Kidney tubule cell (primary cell): ENCODE measurements at regions not wholly inside any gene's neighbourhood (a gene's known extent, or its start where the extent isn't known, plus 50 kb on each side); places are given as distances from the start of the nearest gene placed in this dataset.
"Not testable (repeated sequence)": the region's sequence is repeated elsewhere in the genome, so short reads cannot be mapped to it uniquely, and the experiment has no call there.

Experiments
- DNase-seq: peaks from one replicate; pipeline ENCODE4 v3.0.0-alpha.2; 2018; ENCODE audit warnings: low spot score

DNA sequence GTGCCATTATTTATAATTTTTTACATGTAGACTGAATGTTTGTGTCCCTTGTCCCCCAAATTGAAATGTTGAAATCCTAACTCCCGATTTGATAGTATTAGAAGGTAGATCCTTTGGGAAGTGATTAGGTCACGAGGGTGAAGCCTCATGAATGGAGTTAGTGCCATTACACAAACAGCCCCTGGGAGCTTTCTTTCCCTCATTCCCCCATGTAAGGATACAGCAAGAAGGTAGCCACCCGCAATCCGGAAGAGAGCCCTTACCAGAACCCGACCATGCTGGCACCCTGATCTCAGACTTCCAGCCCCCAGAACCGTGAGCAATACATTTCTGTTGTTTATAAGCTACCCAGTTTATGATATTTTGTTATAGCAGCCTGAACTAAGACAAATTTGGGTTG, 143.2 kb downstream of the NPIPB5 start:
- no peak for DNase-seq

DNA sequence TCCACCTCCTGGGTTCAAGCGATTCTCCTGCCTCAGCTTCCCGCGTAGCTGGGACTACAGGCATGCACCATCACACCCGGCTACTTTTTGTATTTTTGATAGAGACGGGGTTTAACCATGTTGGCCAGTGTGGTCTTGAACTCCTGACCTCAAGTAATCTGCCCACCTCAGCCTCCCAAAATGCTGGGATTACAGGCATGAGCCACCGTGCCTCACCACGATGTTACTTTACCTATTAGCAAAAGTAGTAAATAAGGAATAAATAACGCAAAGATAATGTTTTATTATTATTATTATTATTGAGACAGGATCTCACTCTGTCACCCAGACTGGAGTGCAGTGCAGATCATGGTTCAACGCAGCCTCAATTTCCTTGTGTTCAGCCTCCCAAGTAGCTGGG, 145.9 kb downstream of the NPIPB5 start:
- DNase-seq, result not testable (repeated sequence)

GRCh38 chr16:22659933-22660332, 149.2 kb downstream of the NPIPB5 start:
- no peak for DNase-seq

DNA sequence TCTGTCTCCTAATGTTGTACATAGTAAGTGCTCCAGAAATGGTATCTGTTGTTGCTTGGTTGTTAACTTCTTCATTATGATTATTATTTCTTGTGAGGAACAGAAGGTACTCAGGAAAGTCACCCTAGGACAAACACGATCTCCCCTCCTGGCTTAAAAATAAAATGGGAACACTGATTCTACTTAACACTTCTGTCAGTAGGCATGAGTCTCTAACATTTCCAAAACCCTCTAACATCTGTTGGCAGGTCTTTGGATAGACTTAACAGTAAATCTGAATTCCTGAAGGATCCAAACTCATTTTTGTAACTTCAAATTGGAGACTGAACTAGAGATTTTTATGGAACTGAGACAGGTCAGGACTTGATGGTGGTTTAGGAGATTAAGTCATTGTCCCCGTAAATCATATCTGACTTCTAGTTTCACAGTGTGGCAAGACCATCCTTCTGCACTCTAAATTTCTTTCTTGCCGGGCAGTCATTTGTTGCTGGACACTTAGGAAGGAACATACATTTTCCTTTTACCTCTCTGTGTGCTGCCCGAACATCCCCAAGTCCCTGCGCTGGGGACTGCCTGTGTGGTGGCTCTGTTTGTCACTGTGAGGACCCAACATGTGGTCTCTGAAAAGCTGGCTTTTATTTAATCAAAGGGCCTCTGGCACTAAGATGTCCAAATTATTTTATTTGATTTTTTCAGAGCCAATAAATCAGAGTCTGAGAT, 149.9 kb downstream of the NPIPB5 start:
- no peak for DNase-seq

DNA sequence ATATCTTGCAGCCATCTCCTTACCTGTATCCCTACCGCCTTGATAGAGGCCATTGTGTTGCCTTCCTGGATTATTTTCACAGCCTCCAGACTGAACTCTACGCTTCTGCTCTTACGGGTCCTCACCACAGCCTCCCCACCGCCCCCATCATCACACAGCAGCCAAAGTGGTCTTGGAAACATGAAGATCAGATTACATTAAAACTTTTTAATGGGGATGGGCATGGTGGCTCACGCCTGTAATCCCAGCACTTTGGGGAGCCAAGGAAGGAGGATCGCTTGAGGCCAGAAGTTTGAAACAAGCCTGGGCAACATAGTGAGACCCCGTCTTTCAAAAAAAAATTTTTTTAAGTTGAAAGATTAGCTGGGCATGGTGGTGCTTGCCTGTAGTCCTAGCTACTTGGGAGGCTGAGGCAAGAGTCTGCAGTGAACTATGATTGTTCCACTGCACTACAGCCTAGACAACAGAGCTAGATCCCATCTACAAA, 150.5 kb downstream of the NPIPB5 start:
- no peak for DNase-seq

DNA sequence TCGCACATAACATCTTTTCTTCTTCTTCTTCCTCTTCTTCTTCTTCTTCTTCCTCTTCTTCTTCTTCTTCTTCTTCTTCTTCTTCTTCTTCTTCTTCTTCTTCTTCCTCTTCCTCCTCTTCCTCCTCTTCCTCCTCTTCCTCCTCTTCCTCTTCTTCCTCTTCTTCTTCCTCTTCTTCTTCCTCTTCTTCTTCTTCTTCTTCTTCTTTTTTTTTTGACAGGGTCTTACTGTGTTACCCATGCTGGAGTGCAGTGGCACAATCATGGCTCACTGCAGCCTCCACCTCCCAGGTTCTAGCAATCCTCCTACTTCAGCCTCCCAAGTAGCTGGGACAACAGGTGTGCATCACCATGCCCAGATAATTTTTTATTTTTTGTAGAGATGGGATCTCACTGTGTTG, 151.0 kb upstream of the HS3ST2 start:
- DNase-seq, result not testable (repeated sequence)

DNA sequence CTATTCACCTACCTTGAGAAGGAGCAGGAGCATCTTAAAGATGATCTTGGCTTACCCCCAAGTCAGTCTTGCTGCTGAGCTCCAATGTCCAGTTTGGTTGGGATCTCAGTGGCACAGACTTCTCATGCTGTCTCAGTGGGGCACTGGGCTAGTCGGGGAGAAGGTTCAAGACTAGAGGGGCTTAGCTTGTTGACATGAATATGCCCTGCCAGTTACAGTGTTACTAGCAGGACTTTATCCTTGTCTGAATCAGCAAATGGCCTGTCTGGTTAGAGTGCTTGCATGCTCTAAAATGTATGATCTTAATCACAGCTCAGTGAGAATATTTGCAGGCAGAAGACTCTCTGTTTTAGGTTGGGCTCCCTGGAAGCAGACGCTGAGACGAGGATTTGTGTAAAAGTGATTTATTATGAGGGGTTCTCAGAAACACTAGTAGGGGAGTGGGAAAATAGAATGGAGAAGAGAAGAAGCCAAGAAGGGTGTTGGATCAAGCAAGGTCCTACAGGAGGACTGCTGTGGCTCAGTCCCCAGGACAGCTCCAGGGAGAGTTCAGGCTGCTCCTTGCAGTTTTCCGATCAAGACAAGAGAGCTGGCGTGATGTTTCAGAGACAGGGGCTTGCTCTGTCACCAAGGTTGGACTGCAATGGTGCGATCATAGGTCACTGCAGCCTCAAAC, 150.4 kb upstream of the HS3ST2 start:
- DNase-seq, result no peak

- no peak for DNase-seq
These were observed 149.8 kb upstream of the HS3ST2 start for GRCh38 chr16:22664132-22664531.

- DNase-seq, result no peak
These were observed 149.4 kb upstream of the HS3ST2 start for GRCh38 chr16:22664561-22664997.

GRCh38 chr16:22665048-22665797, 148.7 kb upstream of the HS3ST2 start:
- no peak for DNase-seq

- DNase-seq, result no peak
These were observed 148.2 kb upstream of the HS3ST2 start for GRCh38 chr16:22665803-22666202.

- DNase-seq, result no peak
These were observed 145.6 kb upstream of the HS3ST2 start for GRCh38 chr16:22668318-22668717.

DNA sequence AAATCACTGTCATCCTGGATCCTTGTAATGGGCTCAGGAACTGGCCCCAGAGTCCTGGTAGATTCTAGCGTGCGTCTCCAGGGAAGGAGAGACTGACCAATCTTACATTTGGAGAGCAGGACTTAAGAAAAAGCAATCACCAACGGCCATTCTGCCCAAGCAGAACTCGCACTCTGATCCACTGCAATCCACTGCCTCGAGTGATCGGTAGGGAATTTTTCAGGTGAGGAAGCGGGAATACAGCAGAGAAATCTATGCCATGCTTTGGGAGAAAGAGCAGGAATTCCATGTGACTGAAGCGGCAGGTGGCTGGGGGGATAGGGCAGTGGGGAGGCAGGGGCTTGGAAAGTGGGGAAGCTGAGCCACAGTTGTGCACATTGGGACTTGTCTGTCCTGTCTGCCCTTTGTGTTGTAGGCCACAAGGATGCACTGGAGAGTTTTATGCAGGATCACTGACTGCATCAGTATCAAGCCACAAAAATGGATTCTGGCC, 143.9 kb upstream of the HS3ST2 start:
- no peak for DNase-seq

GRCh38 chr16:22670551-22671041, 143.4 kb upstream of the HS3ST2 start:
- no peak for DNase-seq

GRCh38 chr16:22671301-22672076, 142.5 kb upstream of the HS3ST2 start:
- no peak for DNase-seq

GRCh38 chr16:22672830-22673210, 141.1 kb upstream of the HS3ST2 start:
- DNase-seq, result no peak

- DNase-seq, result no peak
These were observed 140.5 kb upstream of the HS3ST2 start for GRCh38 chr16:22673421-22673831.

GRCh38 chr16:22674832-22675191, 139.2 kb upstream of the HS3ST2 start:
- no peak for DNase-seq

DNA sequence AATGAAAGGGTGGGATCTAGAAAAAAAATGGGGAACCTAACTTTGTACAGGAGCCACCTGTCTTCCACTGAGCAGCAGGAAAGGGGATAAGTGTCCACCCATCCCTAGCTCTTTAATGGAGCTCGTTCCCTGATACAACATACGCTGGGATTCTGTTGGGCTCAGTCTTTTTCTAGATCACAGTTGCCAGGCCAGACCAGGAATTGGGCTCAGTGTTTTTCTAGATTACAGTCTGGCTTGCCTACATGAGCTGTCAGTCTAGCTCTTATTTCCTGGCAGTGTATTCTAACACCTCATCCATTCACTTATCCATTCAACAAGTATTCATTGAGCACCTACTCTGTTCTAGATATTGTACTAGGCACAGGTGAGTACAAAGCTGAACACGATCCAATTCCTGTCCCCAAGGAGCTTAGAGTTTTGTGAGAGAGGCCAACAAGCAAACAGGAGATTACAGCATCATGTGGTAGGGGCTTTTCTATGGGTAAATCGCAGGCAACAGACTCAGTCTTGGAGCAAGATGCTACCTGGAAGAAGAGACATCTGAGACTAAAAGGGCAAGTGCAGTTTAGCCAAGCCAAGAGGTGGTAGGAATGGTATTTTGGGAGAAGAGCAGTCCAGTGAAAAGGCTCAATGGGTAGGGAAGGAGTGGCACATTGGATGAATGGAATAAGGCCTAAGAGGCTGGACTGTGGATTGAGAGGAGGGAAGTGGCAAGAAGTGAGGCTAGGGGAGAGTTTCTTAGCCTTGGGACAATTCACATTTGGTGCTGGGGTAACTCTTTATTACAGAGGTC, 138.0 kb upstream of the HS3ST2 start:
- no peak for DNase-seq

GRCh38 chr16:22677024-22677830, 136.7 kb upstream of the HS3ST2 start:
- no peak for DNase-seq
